ENCODE measurements at regions not wholly inside any gene's neighbourhood (a gene's known extent, or its start where the extent isn't known, plus 50 kb on each side); places are given as distances from the start of the nearest gene placed in this dataset.
A peak's percentile ranks its signal among the peaks of the same experiment; 100 is the strongest.
"Not testable (repeated sequence)": the region's sequence is repeated elsewhere in the genome, so short reads cannot be mapped to it uniquely, and the experiment has no call there.

DNA sequence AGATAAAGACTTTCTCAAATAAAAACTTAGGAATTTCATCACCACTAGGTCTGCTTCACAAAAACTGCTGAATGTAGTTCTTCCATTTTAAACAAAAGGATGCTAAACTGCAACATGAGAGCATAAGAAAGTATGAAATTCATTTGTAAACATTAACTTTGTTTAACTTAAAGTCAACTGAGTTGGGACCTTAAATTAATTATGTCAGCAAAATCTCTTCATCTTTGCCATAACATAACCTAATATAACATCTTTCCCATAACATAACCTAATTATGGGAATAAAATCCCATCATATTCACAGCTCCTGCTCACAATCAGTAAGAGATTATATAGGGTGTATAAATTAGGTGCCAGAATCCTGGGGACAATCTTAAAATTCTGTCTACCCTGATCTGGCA, 78.8 kb upstream of the PCSK5 start:
- Histone ChIP-seq H3K4me2 (no peak overlapping the region), H3F3A (ENCODE audit: insufficient read depth, low read depth) (no peaks in the 10 kb centered on the region), H3K9me3 (ENCODE audit: insufficient read depth, low read depth) (no peaks in the 10 kb centered on the region; the same call in 1 of the 2 replicates), H3K36me3 (ENCODE audit: low read depth) (no peaks in the 10 kb centered on the region), H2AFZ (no peak overlapping the region), H3K27ac (no peak overlapping the region), H3K79me2 (ENCODE audit: low read depth) (no peaks in the 10 kb centered on the region), H3K27me3 (ENCODE audit: insufficient read depth, low read depth) (no peaks in the 10 kb centered on the region), H3K9me2 (ENCODE audit: insufficient read depth) (no peaks in the 10 kb centered on the region), H3K4me3 (no peak overlapping the region), H4K20me1 (ENCODE audit: insufficient read depth) (no peaks in the 10 kb centered on the region), H3K4me1 (replicated peaks; ENCODE audit: insufficient read depth) (no peaks in the 10 kb centered on the region)
- TF ChIP-seq EZH2 (IDR thresholded peaks at IDR 0.05; ENCODE audit: low read depth) (no peak), CTCF (conservative IDR thresholded peaks at IDR 0.05) (no peak)
- no TSS peak for BruUV-seq (replicated peaks)
- intact Hi-C loops (cut with micrococcal nuclease; ENCODE audit: unreplicated experiment) = no loop called here
- POLR2A ChIA-PET (ENCODE audit: unreplicated experiment) = no interaction called here
- CTCF ChIA-PET = no interaction called here
- no peak for DNase-seq

DNA sequence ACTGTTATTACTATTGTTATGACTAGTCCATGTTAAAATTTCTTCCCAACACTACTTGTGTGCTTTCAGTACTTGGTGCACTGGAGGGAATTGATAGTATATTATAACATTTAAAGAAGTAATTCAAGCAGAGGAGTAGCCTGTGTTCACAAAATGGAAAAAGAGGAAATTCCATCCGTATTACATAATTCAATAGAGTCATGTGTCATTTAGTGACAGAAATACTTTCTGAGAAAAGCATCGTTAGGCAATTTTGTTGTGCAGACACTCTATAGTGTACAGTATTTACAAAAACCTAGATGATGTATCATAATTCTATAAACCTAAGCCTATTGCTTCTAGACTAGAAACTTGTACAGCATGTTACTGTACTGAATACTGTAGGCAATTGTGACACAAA, 78.3 kb upstream of the PCSK5 start:
- DNase-seq = no peak
- ChIA-PET POLR2A (ENCODE audit: unreplicated experiment) (no interaction called here), CTCF (no interaction called here)
- Histone ChIP-seq H3K4me2 (no peak overlapping the region), H3K9me3 (ENCODE audit: insufficient read depth, low read depth) (no peaks in the 10 kb centered on the region; the same call in 1 of the 2 replicates), H3K4me3 (no peak overlapping the region), H3K79me2 (ENCODE audit: low read depth) (no peaks in the 10 kb centered on the region), H3K9me2 (ENCODE audit: insufficient read depth) (no peaks in the 10 kb centered on the region), H3K27me3 (ENCODE audit: insufficient read depth, low read depth) (no peaks in the 10 kb centered on the region), H3K27ac (no peak overlapping the region), H3K36me3 (ENCODE audit: low read depth) (no peaks in the 10 kb centered on the region), H3F3A (ENCODE audit: insufficient read depth, low read depth) (no peaks in the 10 kb centered on the region), H3K4me1 (replicated peaks; ENCODE audit: insufficient read depth) (no peaks in the 10 kb centered on the region), H2AFZ (no peak overlapping the region), H4K20me1 (ENCODE audit: insufficient read depth) (no peaks in the 10 kb centered on the region)
- no TSS peak for BruUV-seq (replicated peaks)
- intact Hi-C loops (cut with micrococcal nuclease; ENCODE audit: unreplicated experiment) = no loop called here
- TF ChIP-seq CTCF (conservative IDR thresholded peaks at IDR 0.05) (no peak), EZH2 (IDR thresholded peaks at IDR 0.05; ENCODE audit: low read depth) (no peak)

- intact Hi-C loops (cut with micrococcal nuclease; ENCODE audit: unreplicated experiment) = no loop called here
- no peak overlapping the region for H3K4me3 ChIP-seq
- H3K27ac ChIP-seq = no peak overlapping the region
- peak in 1 of 2 experiments; percentile 46 for DNase-seq
- BruUV-seq (replicated peaks) = no TSS peak
- H3K4me1 ChIP-seq (replicated peaks; ENCODE audit: insufficient read depth) = no peaks in the 10 kb centered on the region
- H2AFZ ChIP-seq = no peak overlapping the region
- H3K36me3 ChIP-seq (ENCODE audit: low read depth) = no peaks in the 10 kb centered on the region
- no peaks in the 10 kb centered on the region for H3F3A ChIP-seq (ENCODE audit: insufficient read depth, low read depth)
- no peaks in the 10 kb centered on the region for H3K27me3 ChIP-seq (ENCODE audit: insufficient read depth, low read depth)
- no peaks in the 10 kb centered on the region for H3K79me2 ChIP-seq (ENCODE audit: low read depth)
- TF ChIP-seq EZH2 (IDR thresholded peaks at IDR 0.05; ENCODE audit: low read depth) (no peak), CTCF (conservative IDR thresholded peaks at IDR 0.05) (no peak)
- CTCF ChIA-PET = no interaction called here
- H4K20me1 ChIP-seq (ENCODE audit: insufficient read depth) = no peaks in the 10 kb centered on the region
- no peaks in the 10 kb centered on the region for H3K9me2 ChIP-seq (ENCODE audit: insufficient read depth)
- no peak overlapping the region for H3K4me2 ChIP-seq
- POLR2A ChIA-PET (ENCODE audit: unreplicated experiment) = no interaction called here
- no peaks in the 10 kb centered on the region; the same call in 1 of the 2 replicates for H3K9me3 ChIP-seq (ENCODE audit: insufficient read depth, low read depth)
Measured at GRCh38 chr9:75814667-75815066, 75.8 kb upstream of the PCSK5 start.

DNA sequence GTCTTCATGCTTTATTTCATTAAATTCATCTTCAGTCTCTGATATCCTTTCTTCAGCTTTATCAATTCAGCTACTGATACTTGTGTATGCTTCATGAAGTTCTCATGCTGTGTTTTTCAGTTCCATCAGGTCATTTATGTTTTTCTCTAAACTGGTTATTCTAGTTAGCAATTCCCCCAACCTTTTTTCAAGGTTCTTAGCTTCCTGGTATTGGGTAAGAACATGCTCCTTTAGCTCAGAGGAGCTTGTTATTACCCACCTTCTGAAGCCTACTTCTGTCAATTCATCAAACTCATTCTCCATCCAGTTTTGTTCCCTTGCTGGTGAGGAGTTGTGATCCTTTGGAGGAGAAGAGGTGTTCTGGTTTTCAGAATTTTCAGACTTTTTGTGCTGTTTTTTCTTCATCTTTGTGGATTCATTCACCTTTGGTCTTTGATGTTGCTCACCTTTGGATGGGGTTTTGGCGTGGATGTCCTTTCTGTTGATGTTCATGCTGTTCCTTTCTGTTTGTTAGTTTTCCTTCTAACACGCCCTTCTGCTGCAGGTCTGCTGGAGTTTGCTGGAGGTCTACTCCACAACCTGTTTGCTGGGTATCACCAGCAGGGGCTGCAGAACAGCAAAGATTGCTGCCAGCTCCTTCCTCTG, 69.9 kb upstream of the PCSK5 start:
- H4K20me1 ChIP-seq (ENCODE audit: insufficient read depth); H3K9me2 ChIP-seq (ENCODE audit: insufficient read depth); H3K79me2 ChIP-seq (ENCODE audit: low read depth); H3K27ac ChIP-seq; H2AFZ ChIP-seq; POLR2A ChIA-PET (ENCODE audit: unreplicated experiment); H3K9me3 ChIP-seq (ENCODE audit: insufficient read depth, low read depth); H3F3A ChIP-seq (ENCODE audit: insufficient read depth, low read depth); CTCF ChIA-PET; H3K27me3 ChIP-seq (ENCODE audit: insufficient read depth, low read depth); BruUV-seq (replicated peaks); intact Hi-C loops (cut with micrococcal nuclease; ENCODE audit: unreplicated experiment); H3K36me3 ChIP-seq (ENCODE audit: low read depth); H3K4me3 ChIP-seq: not testable (repeated sequence)
- Histone ChIP-seq H3K4me1 (replicated peaks; ENCODE audit: insufficient read depth) (peaks cover 14% of the 10 kb centered on the region), H3K4me2 (peak overlapping the region; percentile 19)
- DNase-seq = peak in 1 of 2 experiments; percentile 63
